ENCODE measurements at regions not wholly inside any gene's neighbourhood (a gene's known extent, or its start where the extent isn't known, plus 50 kb on each side); places are given as distances from the start of the nearest gene placed in this dataset.

DNA sequence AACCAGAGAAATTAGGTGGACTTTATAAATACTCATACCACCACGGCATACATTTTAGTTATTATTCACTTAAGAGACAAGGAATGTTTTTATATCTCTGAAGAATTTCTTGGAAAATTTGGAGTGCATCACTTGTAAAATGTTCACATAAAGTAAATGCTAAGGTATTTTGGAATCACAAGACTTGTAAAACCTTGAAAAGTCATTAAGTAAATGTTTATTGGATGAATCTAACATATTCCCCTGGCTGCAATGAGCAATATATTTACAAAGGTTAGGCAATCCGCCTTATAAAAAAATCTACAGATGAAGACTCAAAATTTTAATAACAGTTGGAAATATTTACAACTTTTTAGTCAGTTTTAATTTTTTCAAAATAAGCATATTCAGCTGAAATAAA lies 287.4 kb upstream of the ALG10 start:
- Histone ChIP-seq H3K9me3 (ENCODE audit: control insufficient read depth in 1 of 2, insufficient read depth in 1 of 2, low read length in 2 of 2) (peaks cover 0 to under 1% of the 10 kb centered on the region in 2 experiments), H3K27ac (ENCODE audit: low read depth in 1 of 2, low read length in 2 of 2) (no peak overlapping the region), H3K4me1 (ENCODE audit: insufficient read depth, low read length) (no peaks in the 10 kb centered on the region), H3K36me3 (ENCODE audit: insufficient read depth, low read length) (no peaks in the 10 kb centered on the region), H3K27me3 (ENCODE audit: control insufficient read depth in 1 of 2, insufficient read depth in 2 of 2, low read length in 2 of 2) (no peaks in the 10 kb centered on the region), H3K4me3 (ENCODE audit: low read length) (no peak overlapping the region)
- no peaks in the 10 kb centered on the region for H3K27me3 Mint-ChIP-seq
- ATAC-seq (ENCODE audit: poor library complexity): no peak
- DNase-seq: no peak
- CTCF ChIA-PET: no interaction called here
- H3K27ac Mint-ChIP-seq: no peak overlapping the region
- peaks cover 5% of the 10 kb centered on the region for H3K9me3 Mint-ChIP-seq
- H3K4me3 Mint-ChIP-seq: no peak overlapping the region
- no peaks in the 10 kb centered on the region for H3K36me3 Mint-ChIP-seq (ENCODE audit: low read depth)
- no peaks in the 10 kb centered on the region for H3K4me1 Mint-ChIP-seq (ENCODE audit: low read depth)
- TF ChIP-seq, protein P1, sequence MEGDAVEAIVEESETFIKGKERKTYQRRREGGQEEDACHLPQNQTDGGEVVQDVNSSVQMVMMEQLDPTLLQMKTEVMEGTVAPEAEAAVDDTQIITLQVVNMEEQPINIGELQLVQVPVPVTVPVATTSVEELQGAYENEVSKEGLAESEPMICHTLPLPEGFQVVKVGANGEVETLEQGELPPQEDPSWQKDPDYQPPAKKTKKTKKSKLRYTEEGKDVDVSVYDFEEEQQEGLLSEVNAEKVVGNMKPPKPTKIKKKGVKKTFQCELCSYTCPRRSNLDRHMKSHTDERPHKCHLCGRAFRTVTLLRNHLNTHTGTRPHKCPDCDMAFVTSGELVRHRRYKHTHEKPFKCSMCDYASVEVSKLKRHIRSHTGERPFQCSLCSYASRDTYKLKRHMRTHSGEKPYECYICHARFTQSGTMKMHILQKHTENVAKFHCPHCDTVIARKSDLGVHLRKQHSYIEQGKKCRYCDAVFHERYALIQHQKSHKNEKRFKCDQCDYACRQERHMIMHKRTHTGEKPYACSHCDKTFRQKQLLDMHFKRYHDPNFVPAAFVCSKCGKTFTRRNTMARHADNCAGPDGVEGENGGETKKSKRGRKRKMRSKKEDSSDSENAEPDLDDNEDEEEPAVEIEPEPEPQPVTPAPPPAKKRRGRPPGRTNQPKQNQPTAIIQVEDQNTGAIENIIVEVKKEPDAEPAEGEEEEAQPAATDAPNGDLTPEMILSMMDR (IDR thresholded peaks at IDR 0.05): no peak
- intact Hi-C loops (cut with DNase I, micrococcal nuclease): no loop called here
- POLR2A ChIA-PET: no interaction called here

DNA sequence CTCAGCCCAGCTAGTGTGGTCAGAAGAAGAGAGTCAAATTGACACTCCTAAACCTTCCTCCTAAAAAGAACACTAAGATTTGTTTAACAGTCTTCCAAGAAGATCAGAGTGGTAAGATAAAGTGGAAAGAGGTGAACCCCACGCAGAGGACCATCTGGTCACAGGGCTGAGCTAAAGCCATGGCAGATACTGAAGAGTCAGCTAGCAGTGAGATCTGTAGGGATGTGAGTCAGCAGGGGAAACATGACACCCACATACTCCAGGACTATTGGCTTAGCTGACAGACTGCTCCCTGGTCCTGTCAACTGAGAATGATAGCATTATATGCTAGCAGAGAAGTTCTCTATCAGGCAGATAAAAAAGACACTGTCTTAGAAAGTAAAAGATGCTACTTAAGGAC lies 269.4 kb upstream of the ALG10 start:
- intact Hi-C loops (cut with DNase I, micrococcal nuclease): no loop called here
- TF ChIP-seq, protein P1 (IDR thresholded peaks at IDR 0.05): no peak
- Histone ChIP-seq H3K36me3 (ENCODE audit: insufficient read depth, low read length) (no peaks in the 10 kb centered on the region), H3K4me1 (ENCODE audit: insufficient read depth, low read length) (no peaks in the 10 kb centered on the region), H3K27me3 (ENCODE audit: control insufficient read depth in 1 of 2, insufficient read depth in 2 of 2, low read length in 2 of 2) (no peaks in the 10 kb centered on the region), H3K4me3 (ENCODE audit: low read length) (no peak overlapping the region), H3K27ac (ENCODE audit: low read depth in 1 of 2, low read length in 2 of 2) (no peak overlapping the region), H3K9me3 (ENCODE audit: control insufficient read depth in 1 of 2, insufficient read depth in 1 of 2, low read length in 2 of 2) (no peaks in the 10 kb centered on the region)
- H3K27ac Mint-ChIP-seq: no peak overlapping the region
- no peaks in the 10 kb centered on the region for H3K27me3 Mint-ChIP-seq
- ChIA-PET CTCF (no interaction called here), POLR2A (no interaction called here)
- H3K4me1 Mint-ChIP-seq (ENCODE audit: low read depth): no peaks in the 10 kb centered on the region
- H3K9me3 Mint-ChIP-seq: peaks cover 20% of the 10 kb centered on the region
- DNase-seq: no peak
- ATAC-seq (ENCODE audit: poor library complexity): no peak
- H3K4me3 Mint-ChIP-seq: no peak overlapping the region
- no peaks in the 10 kb centered on the region for H3K36me3 Mint-ChIP-seq (ENCODE audit: low read depth)

- TF ChIP-seq, protein P1 (IDR thresholded peaks at IDR 0.05): no peak
- ChIA-PET POLR2A (no interaction called here), CTCF (no interaction called here)
- Mint-ChIP-seq H3K4me3 (no peak overlapping the region), H3K27me3 (no peaks in the 10 kb centered on the region), H3K27ac (no peak overlapping the region), H3K9me3 (peaks cover 19% of the 10 kb centered on the region), H3K4me1 (ENCODE audit: low read depth) (no peaks in the 10 kb centered on the region), H3K36me3 (ENCODE audit: low read depth) (no peaks in the 10 kb centered on the region)
- Histone ChIP-seq H3K9me3 (ENCODE audit: control insufficient read depth in 1 of 2, insufficient read depth in 1 of 2, low read length in 2 of 2) (peaks cover 0 to 3% of the 10 kb centered on the region in 2 experiments), H3K27me3 (ENCODE audit: control insufficient read depth in 1 of 2, insufficient read depth in 2 of 2, low read length in 2 of 2) (no peaks in the 10 kb centered on the region), H3K4me1 (ENCODE audit: insufficient read depth, low read length) (no peaks in the 10 kb centered on the region), H3K27ac (ENCODE audit: low read depth in 1 of 2, low read length in 2 of 2) (no peak overlapping the region), H3K36me3 (ENCODE audit: insufficient read depth, low read length) (no peaks in the 10 kb centered on the region), H3K4me3 (ENCODE audit: low read length) (no peak overlapping the region)
- ATAC-seq (ENCODE audit: poor library complexity) (no peak), DNase-seq (no peak)
- intact Hi-C loops (cut with DNase I, micrococcal nuclease): no loop called here
These were observed 264.6 kb upstream of the ALG10 start for GRCh38 chr12:33757701-33758100.
